Right lobe of liver (tissue), 6 donors: ENCODE measurements at regions not wholly inside any gene's neighbourhood (a gene's known extent, or its start where the extent isn't known, plus 50 kb on each side); places are given as distances from the start of the nearest gene placed in this dataset.
A peak's percentile ranks its signal among the peaks of the same experiment; 100 is the strongest.
"Not testable (repeated sequence)": the region's sequence is repeated elsewhere in the genome, so short reads cannot be mapped to it uniquely, and the experiment has no call there.

Source experiments
- ATAC-seq, 4 donors: fragments of 200-7000 bp; cut with Tn5 transposase; one replicate each; pipeline ENCODE4 v1.9.1; 2020; ENCODE audit warnings: mild to moderate bottlenecking in 4 of 4, moderate library complexity in 4 of 4
- DNase-seq, 3 donors: peaks; one replicate each; pipeline ENCODE4 v3.0.0-alpha.2; 2020
- H3K27ac ChIP-seq, 3 donors: fragments of 200-600 bp; one replicate each; pipeline ENCODE4 v1.8.0; 2022
- H3K27me3 ChIP-seq, 2 donors: fragments of 200-600 bp; one replicate each; pipeline ENCODE4 v1.8.0; 2022
- H3K36me3 ChIP-seq, 4 donors: fragments of 200-600 bp; sonication (generic) in 1 of 4; one replicate each; pipeline versions ENCODE4 v1.5.1 to v1.8.0; 2017 to 2022; ENCODE audit warnings: control low read depth in 1 of 4
- H3K4me1 ChIP-seq, 4 donors: fragments of 200-600 bp; sonication (generic) in 1 of 4; one replicate each; pipeline versions ENCODE4 v1.5.1 to v1.8.0; 2017 to 2022; ENCODE audit warnings: control low read depth in 1 of 4
- H3K4me3 ChIP-seq, 3 donors: fragments of 200-600 bp; one replicate each; pipeline ENCODE4 v1.8.0; 2022
- H3K9me3 ChIP-seq, 4 donors: fragments of 200-600 bp; sonication (generic) in 1 of 4; one replicate each; pipeline versions ENCODE4 v1.5.1 to v1.8.0; 2017 to 2022; ENCODE audit warnings: control low read depth in 1 of 4
- CTCF ChIP-seq, 4 donors: fragments of 200-600 bp in 3 of 4; fragments of 450-650 bp in 1 of 4; IDR thresholded peaks; one replicate each; pipeline versions ENCODE4 v1.5.1 to v1.8.0; 2016 to 2022; ENCODE audit warnings: antibody characterized with exemption in 4 of 4, mild to moderate bottlenecking in 2 of 4
- POLR2A ChIP-seq: fragments of 450-650 bp; IDR thresholded peaks from one replicate; pipeline ENCODE4 v1.6.1; 2017; ENCODE audit warnings: antibody characterized with exemption, mild to moderate bottlenecking
- WGBS: methylation state at CpG from one replicate; pipeline ENCODE4 v1.1.6; 2018; ENCODE audit warnings: low coverage, low lambda C conversion rate; ENCODE audit not compliant: insufficient coverage; ENCODE audit errors: missing lambda C conversion rate; 5-methylcytosine and 5-hydroxymethylcytosine counted together
- intact Hi-C, 2 donors: fragments of 100-400 bp; cut with DNase I; formaldehyde crosslinking; loops; one replicate each; pipeline versions ENCODE4 v1.11.2 to v1.14.1; 2022
- donor health status: DM: no; HTN: yes; CAD: no.
- donor health status: DM: no; HTN: no; CAD: no.
- donor health status: DM: no; HTN: no; CAD: no.
- donor health status: DM: no; HTN: yes; CAD: no.
- donor health status: DM: no; HTN: yes; CAD: no.

- no peak overlapping the region for H3K4me3 ChIP-seq
- no peak for DNase-seq
- no peak overlapping the region for H3K27ac ChIP-seq
- intact Hi-C loops: no loop called here
- H3K9me3 ChIP-seq: no peaks in the 10 kb centered on the region
- 77% methylated on average over 4 of the region's 4 CpGs for WGBS
- no peaks in the 10 kb centered on the region for H3K36me3 ChIP-seq
- no peak for ATAC-seq
- no peaks in the 10 kb centered on the region for H3K27me3 ChIP-seq
- TF ChIP-seq POLR2A: no peak
- H3K4me1 ChIP-seq: no peaks in the 10 kb centered on the region
Measured at GRCh38 chr2:113826346-113827285, 63.3 kb upstream of the ACTR3 start.

- Histone ChIP-seq H3K4me1 (no peaks in the 10 kb centered on the region), H3K9me3 (no peaks in the 10 kb centered on the region), H3K27ac (no peak overlapping the region), H3K27me3 (no peaks in the 10 kb centered on the region), H3K4me3 (no peak overlapping the region), H3K36me3 (no peaks in the 10 kb centered on the region)
- DNase-seq (no peak), ATAC-seq (no peak)
- intact Hi-C loops: no loop called here
- TF ChIP-seq POLR2A (no peak), CTCF (IDR thresholded peaks at IDR 0.05) (no peak)
- WGBS: 63% methylated on average over 4 of the region's 4 CpGs
Measured at GRCh38 chr2:113823716-113824595, 65.9 kb upstream of the ACTR3 start.

- Histone ChIP-seq H3K4me3 (no peak overlapping the region), H3K27me3 (no peaks in the 10 kb centered on the region), H3K36me3 (no peaks in the 10 kb centered on the region), H3K4me1 (no peaks in the 10 kb centered on the region), H3K27ac (no peak overlapping the region), H3K9me3 (no peaks in the 10 kb centered on the region)
- 73% methylated on average over 4 of the region's 7 CpGs for WGBS
- TF ChIP-seq POLR2A (no peak), CTCF (IDR thresholded peaks at IDR 0.05) (no peak)
- intact Hi-C loops: no loop called here
- DNase-seq (no peak), ATAC-seq (no peak)
Measured at GRCh38 chr2:113822087-113822815, 65.8 kb upstream of the SLC35F5 start.

- Histone ChIP-seq H3K4me1 (no peaks in the 10 kb centered on the region), H3K27ac (no peak overlapping the region), H3K4me3 (no peak overlapping the region), H3K9me3 (no peaks in the 10 kb centered on the region), H3K36me3 (no peaks in the 10 kb centered on the region), H3K27me3 (no peaks in the 10 kb centered on the region)
- DNase-seq (no peak), ATAC-seq (peak; percentile 54 to 90 (median 72))
- intact Hi-C loops: no loop called here
- TF ChIP-seq POLR2A (no peak), CTCF (IDR thresholded peaks at IDR 0.05) (no peak)
- whole genome bisulfite sequencing: 45% methylated on average over 8 of the region's 10 CpGs
Measured at GRCh38 chr2:113818382-113818951, 62.0 kb upstream of the SLC35F5 start.

- WGBS: 93% methylated on average over 3 of the region's 3 CpGs
Measured at GRCh38 chr2:113813396-113813795, 57.0 kb upstream of the SLC35F5 start.

More at GRCh38 chr2:113813396-113813795, 57.0 kb upstream of the SLC35F5 start:
- ATAC-seq, H3K27ac ChIP-seq, H3K9me3 ChIP-seq, H3K4me1 ChIP-seq, intact Hi-C loops, DNase-seq, H3K36me3 ChIP-seq, H3K4me3 ChIP-seq, H3K27me3 ChIP-seq: not testable (repeated sequence)
